ENCODE measurements at regions not wholly inside any gene's neighbourhood (a gene's known extent, or its start where the extent isn't known, plus 50 kb on each side); places are given as distances from the start of the nearest gene placed in this dataset.

- TF ChIP-seq, protein P1, sequence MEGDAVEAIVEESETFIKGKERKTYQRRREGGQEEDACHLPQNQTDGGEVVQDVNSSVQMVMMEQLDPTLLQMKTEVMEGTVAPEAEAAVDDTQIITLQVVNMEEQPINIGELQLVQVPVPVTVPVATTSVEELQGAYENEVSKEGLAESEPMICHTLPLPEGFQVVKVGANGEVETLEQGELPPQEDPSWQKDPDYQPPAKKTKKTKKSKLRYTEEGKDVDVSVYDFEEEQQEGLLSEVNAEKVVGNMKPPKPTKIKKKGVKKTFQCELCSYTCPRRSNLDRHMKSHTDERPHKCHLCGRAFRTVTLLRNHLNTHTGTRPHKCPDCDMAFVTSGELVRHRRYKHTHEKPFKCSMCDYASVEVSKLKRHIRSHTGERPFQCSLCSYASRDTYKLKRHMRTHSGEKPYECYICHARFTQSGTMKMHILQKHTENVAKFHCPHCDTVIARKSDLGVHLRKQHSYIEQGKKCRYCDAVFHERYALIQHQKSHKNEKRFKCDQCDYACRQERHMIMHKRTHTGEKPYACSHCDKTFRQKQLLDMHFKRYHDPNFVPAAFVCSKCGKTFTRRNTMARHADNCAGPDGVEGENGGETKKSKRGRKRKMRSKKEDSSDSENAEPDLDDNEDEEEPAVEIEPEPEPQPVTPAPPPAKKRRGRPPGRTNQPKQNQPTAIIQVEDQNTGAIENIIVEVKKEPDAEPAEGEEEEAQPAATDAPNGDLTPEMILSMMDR (IDR thresholded peaks at IDR 0.05; ENCODE audit: unreplicated experiment), result peak; percentile 43
- peaks cover 30% of the 10 kb centered on the region for H3K27me3 Mint-ChIP-seq (ENCODE audit: low read depth)
- DNase-seq (ENCODE audit: low spot score in 2 of 2, unreplicated experiment in 2 of 2), result no peak
- H3K9me3 Mint-ChIP-seq, result peaks cover 2% of the 10 kb centered on the region
- no peaks in the 10 kb centered on the region for H3K36me3 Mint-ChIP-seq
- no peak overlapping the region for H3K4me3 Mint-ChIP-seq
- peaks cover 20% of the 10 kb centered on the region for H3K4me1 Mint-ChIP-seq
- no peak overlapping the region for H3K27ac Mint-ChIP-seq
Measured at GRCh38 chr10:21171197-21171935, 274.3 kb upstream of the NEBL start.

DNA sequence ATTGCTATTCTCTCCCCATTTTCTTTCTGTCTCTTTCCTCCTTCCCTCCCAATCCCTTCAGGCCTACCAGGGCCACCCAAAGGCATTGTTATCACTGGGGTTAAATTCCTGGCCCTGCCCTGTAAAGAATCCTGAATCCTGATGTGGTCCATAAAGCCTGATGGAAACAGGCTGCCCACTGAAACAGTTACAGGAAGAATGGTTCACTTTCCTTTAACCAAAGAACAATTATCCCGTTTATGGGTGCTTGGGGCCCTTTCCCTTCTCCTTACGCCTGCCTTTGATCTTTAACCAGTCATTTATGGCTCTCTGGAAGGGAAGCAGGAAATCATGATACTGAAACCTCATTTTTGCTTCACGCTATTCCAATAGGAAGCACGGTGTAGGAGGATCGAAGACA, 273.1 kb upstream of the NEBL start:
- H3K36me3 Mint-ChIP-seq, result no peaks in the 10 kb centered on the region
- no peak for DNase-seq (ENCODE audit: low spot score in 2 of 2, unreplicated experiment in 2 of 2)
- H3K9me3 Mint-ChIP-seq, result peaks cover 4% of the 10 kb centered on the region
- H3K27me3 Mint-ChIP-seq (ENCODE audit: low read depth), result peaks cover 21% of the 10 kb centered on the region
- H3K4me1 Mint-ChIP-seq, result peaks cover 15% of the 10 kb centered on the region
- TF ChIP-seq, protein P1 (IDR thresholded peaks at IDR 0.05; ENCODE audit: unreplicated experiment), result no peak
- H3K27ac Mint-ChIP-seq, result no peak overlapping the region
- no peak overlapping the region for H3K4me3 Mint-ChIP-seq

DNA sequence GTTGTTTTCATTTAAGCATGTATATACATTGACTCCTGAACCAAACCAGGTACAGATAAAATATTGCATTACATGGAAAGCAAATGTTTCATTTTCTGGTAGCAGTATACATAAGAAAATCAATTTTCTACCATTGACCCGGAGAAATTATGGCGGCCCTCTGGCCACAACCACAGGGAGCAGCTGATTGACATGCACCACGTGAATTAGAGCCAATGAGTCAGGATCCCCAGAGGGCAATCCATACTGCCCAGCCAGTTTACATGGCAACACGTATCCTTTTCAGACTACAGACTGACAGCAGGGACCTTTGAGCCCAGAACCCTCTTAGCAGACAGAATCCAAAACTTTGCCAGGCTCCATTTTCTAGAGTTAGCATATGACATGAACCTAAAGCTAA, 272.2 kb upstream of the NEBL start:
- TF ChIP-seq, protein P1 (IDR thresholded peaks at IDR 0.05; ENCODE audit: unreplicated experiment), result no peak
- H3K4me3 Mint-ChIP-seq, result no peak overlapping the region
- H3K27ac Mint-ChIP-seq, result no peak overlapping the region
- peaks cover 14% of the 10 kb centered on the region for H3K27me3 Mint-ChIP-seq (ENCODE audit: low read depth)
- peaks cover 4% of the 10 kb centered on the region for H3K9me3 Mint-ChIP-seq
- DNase-seq (ENCODE audit: low spot score in 2 of 2, unreplicated experiment in 2 of 2), result no peak
- H3K4me1 Mint-ChIP-seq, result peaks cover 8% of the 10 kb centered on the region
- no peaks in the 10 kb centered on the region for H3K36me3 Mint-ChIP-seq

DNA sequence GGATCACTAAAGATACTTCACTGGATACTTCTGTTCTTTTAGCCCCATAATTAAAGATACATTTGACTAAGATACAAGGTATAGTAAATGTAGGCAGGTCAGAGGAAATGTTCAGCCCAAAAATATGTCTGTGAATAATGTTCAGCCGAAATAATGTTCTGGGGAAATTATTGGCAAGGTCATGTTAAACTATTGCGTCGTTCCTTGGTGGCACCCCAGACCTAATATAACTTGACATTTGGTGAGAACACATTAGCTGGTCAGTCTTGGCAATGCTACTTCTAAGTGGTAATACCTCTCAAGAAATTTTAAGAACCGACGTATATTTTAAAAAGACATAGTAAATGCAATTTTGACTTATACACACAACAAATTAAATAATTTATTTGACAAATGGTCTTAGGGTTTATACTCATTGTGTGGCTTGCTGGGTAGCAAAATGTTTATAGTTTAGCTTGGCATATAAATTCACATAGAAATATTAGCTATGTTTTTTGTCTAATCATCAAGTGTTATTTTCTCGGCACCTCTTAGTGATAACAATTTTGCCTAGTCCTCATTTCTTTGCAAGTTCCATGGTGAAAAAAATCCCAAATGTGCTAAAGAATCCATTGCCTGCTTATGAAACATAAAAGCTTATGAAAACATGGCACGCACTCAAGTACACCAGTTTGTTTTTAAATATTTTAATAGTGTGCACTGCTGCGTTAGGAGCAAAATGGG, 270.3 kb upstream of the NEBL start:
- Mint-ChIP-seq H3K4me3 (no peak overlapping the region), H3K27me3 (ENCODE audit: low read depth) (peaks cover 5% of the 10 kb centered on the region), H3K36me3 (peaks cover 2% of the 10 kb centered on the region), H3K9me3 (peaks cover 6% of the 10 kb centered on the region), H3K4me1 (peaks cover 6% of the 10 kb centered on the region), H3K27ac (no peak overlapping the region)
- no peak for DNase-seq (ENCODE audit: low spot score in 2 of 2, unreplicated experiment in 2 of 2)
- TF ChIP-seq, protein P1 (IDR thresholded peaks at IDR 0.05; ENCODE audit: unreplicated experiment), result no peak

DNA sequence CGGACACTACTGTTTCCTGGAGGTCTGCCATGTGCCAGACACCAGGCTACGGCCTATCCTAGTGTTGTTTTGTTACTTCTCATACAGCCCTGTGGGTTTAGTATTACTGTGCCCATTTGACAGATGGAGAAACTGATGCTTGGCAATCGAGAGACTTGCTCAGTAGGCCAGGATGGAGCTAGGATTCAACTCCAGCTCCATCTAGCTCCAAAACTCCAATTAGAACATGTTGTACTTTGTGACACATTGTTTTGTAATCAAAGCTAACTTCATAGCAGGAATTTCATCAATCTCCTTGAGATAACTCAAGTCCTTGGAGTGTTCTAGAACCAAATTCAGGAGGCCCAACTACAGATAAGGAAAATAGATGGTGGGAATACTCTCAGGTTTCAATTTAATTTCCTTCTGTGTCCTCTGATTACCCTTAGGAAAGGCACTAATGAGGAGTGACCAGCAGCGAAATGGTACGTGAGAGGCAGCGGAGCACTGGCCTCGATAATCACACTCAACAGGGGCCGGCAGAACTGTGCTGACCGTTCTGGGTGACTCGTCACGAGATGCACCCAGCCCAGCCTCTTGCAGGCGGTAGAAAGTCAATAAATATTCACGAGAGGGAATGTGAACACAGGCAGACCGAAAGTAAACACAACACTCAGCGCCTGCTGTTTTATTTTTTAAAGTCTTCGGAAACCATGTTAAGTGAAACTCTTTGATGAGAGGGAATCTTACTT, 269.6 kb upstream of the NEBL start:
- no peak overlapping the region for H3K4me3 Mint-ChIP-seq
- H3K9me3 Mint-ChIP-seq, result peaks cover 10% of the 10 kb centered on the region
- no peak overlapping the region for H3K27ac Mint-ChIP-seq
- H3K27me3 Mint-ChIP-seq (ENCODE audit: low read depth), result peaks cover 1% of the 10 kb centered on the region
- peaks cover 6% of the 10 kb centered on the region for H3K4me1 Mint-ChIP-seq
- no peak for DNase-seq (ENCODE audit: low spot score in 2 of 2, unreplicated experiment in 2 of 2)
- H3K36me3 Mint-ChIP-seq, result peaks cover 2% of the 10 kb centered on the region
- TF ChIP-seq, protein P1 (IDR thresholded peaks at IDR 0.05; ENCODE audit: unreplicated experiment), result no peak
